ENCODE measurements at regions not wholly inside any gene's neighbourhood (a gene's known extent, or its start where the extent isn't known, plus 50 kb on each side); places are given as distances from the start of the nearest gene placed in this dataset.
"Not testable (repeated sequence)": the region's sequence is repeated elsewhere in the genome, so short reads cannot be mapped to it uniquely, and the experiment has no call there.

GRCh38 chr14:101094916-101095315, 191.4 kb upstream of the RTL1 start:
- DNase-seq (ENCODE audit: low read depth, low spot score); H3K27ac ChIP-seq: not testable (repeated sequence)

GRCh38 chr14:101096551-101096950, 193.0 kb upstream of the RTL1 start:
- H3K27ac ChIP-seq: no peak overlapping the region
- DNase-seq (ENCODE audit: low read depth, low spot score): no peak

GRCh38 chr14:101097109-101097793, 193.7 kb upstream of the RTL1 start:
- no peak for DNase-seq (ENCODE audit: low read depth, low spot score)
- no peak overlapping the region for H3K27ac ChIP-seq

- DNase-seq (ENCODE audit: low read depth, low spot score): no peak
- no peak overlapping the region for H3K27ac ChIP-seq
Measured at GRCh38 chr14:101098177-101098576, 194.7 kb upstream of the RTL1 start.

- H3K27ac ChIP-seq: no peak overlapping the region
- DNase-seq (ENCODE audit: low read depth, low spot score): no peak
Measured at GRCh38 chr14:101098641-101099040, 195.1 kb upstream of the RTL1 start.

GRCh38 chr14:101101456-101102056, 198.0 kb upstream of the RTL1 start:
- DNase-seq (ENCODE audit: low read depth, low spot score): peak; percentile 54

GRCh38 chr14:101102875-101103274, 199.4 kb upstream of the RTL1 start:
- no peak for DNase-seq (ENCODE audit: low read depth, low spot score)
- H3K27ac ChIP-seq: no peak overlapping the region

More at GRCh38 chr14:101101456-101102056, 198.0 kb upstream of the RTL1 start:
- peak overlapping the region; percentile 25 for H3K27ac ChIP-seq

- no peak for DNase-seq (ENCODE audit: low read depth, low spot score)
- no peak overlapping the region for H3K27ac ChIP-seq
Measured at GRCh38 chr14:101103321-101103901, 199.9 kb upstream of the RTL1 start.

GRCh38 chr14:101104485-101104884, 201.0 kb upstream of the RTL1 start:
- DNase-seq (ENCODE audit: low read depth, low spot score): no peak
- no peak overlapping the region for H3K27ac ChIP-seq

GRCh38 chr14:101105045-101105444, 201.5 kb upstream of the RTL1 start:
- DNase-seq (ENCODE audit: low read depth, low spot score): no peak
- no peak overlapping the region for H3K27ac ChIP-seq

- DNase-seq (ENCODE audit: low read depth, low spot score): no peak
- no peak overlapping the region for H3K27ac ChIP-seq
Measured at GRCh38 chr14:101108579-101109346, 205.2 kb upstream of the RTL1 start.

- no peak for DNase-seq (ENCODE audit: low read depth, low spot score)
- H3K27ac ChIP-seq: no peak overlapping the region
Measured at GRCh38 chr14:101109347-101109638, 205.8 kb upstream of the RTL1 start.

- no peak overlapping the region for H3K27ac ChIP-seq
- no peak for DNase-seq (ENCODE audit: low read depth, low spot score)
Measured at GRCh38 chr14:101109981-101110728, 206.6 kb upstream of the RTL1 start.

- no peak for DNase-seq (ENCODE audit: low read depth, low spot score)
- no peak overlapping the region for H3K27ac ChIP-seq
Measured at GRCh38 chr14:101110729-101111619, 207.5 kb upstream of the RTL1 start.

- H3K27ac ChIP-seq: no peak overlapping the region
- no peak for DNase-seq (ENCODE audit: low read depth, low spot score)
Measured at GRCh38 chr14:101111620-101112290, 208.2 kb upstream of the RTL1 start.

- no peak overlapping the region for H3K27ac ChIP-seq
- DNase-seq (ENCODE audit: low read depth, low spot score): no peak
Measured at GRCh38 chr14:101112351-101113107, 209.0 kb upstream of the RTL1 start.

GRCh38 chr14:101113108-101113612, 209.6 kb upstream of the RTL1 start:
- no peak overlapping the region for H3K27ac ChIP-seq
- no peak for DNase-seq (ENCODE audit: low read depth, low spot score)
